RWPE2 (cell line): ENCODE measurements at regions not wholly inside any gene's neighbourhood (a gene's known extent, or its start where the extent isn't known, plus 50 kb on each side); places are given as distances from the start of the nearest gene placed in this dataset.

Experiments used
- ATAC-seq: fragments of 200-7000 bp; cut with Tn5 transposase; 3 replicates; pipeline ENCODE4 v1.9.1; 2021; ENCODE audit warnings: low read depth
- DNase-seq: peaks from one replicate; pipeline ENCODE4 v3.0.0-alpha.2; 2020; ENCODE audit warnings: low spot score
- H3K27ac ChIP-seq: fragments of 450-650 bp; 2 replicates; pipeline ENCODE4 v1.5.1; 2017; ENCODE audit warnings: mild to moderate bottlenecking; ENCODE audit not compliant: poor library complexity, severe bottlenecking
- H3K27me3 ChIP-seq: fragments of 250-450 bp; sonication (Bioruptor Pico); 2 replicates; pipeline ENCODE4 v1.5.1; 2021; ENCODE audit warnings: mild to moderate bottlenecking, moderate library complexity; ENCODE audit not compliant: insufficient read depth, poor library complexity, severe bottlenecking
- H3K36me3 ChIP-seq: fragments of 250-450 bp; sonication (Bioruptor Pico); 2 replicates; pipeline ENCODE4 v1.5.1; 2020; ENCODE audit warnings: low read depth, mild to moderate bottlenecking, moderate library complexity
- H3K4me1 ChIP-seq: fragments of 250-450 bp; sonication (Bioruptor Pico); 2 replicates; pipeline ENCODE4 v1.5.1; 2021; ENCODE audit warnings: mild to moderate bottlenecking, moderate library complexity; ENCODE audit not compliant: insufficient read depth, poor library complexity, severe bottlenecking
- H3K4me3 ChIP-seq: fragments of 250-450 bp; sonication (Bioruptor Pico); 2 replicates; pipeline ENCODE4 v1.5.1; 2021; ENCODE audit warnings: mild to moderate bottlenecking, moderate library complexity; ENCODE audit not compliant: severe bottlenecking
- H3K9me3 ChIP-seq: fragments of 250-450 bp; sonication (Bioruptor Pico); 2 replicates; pipeline ENCODE4 v1.5.1; 2021; ENCODE audit warnings: mild to moderate bottlenecking, moderate library complexity; ENCODE audit not compliant: severe bottlenecking
- CTCF ChIP-seq: fragments of 450-650 bp; IDR thresholded peaks from one replicate; pipeline ENCODE4 v1.5.1; 2017; ENCODE audit warnings: mild to moderate bottlenecking, moderate library complexity; ENCODE audit not compliant: poor library complexity, severe bottlenecking

- Histone ChIP-seq H3K27me3 (no peaks in the 10 kb centered on the region), H3K4me1 (no peaks in the 10 kb centered on the region), H3K9me3 (no peaks in the 10 kb centered on the region), H3K4me3 (no peak overlapping the region), H3K27ac (no peak overlapping the region), H3K36me3 (no peaks in the 10 kb centered on the region)
- DNase-seq = no peak
- ATAC-seq = no peak
- no peak for TF ChIP-seq CTCF
These were observed 450.5 kb upstream of the KCNMB2 start for GRCh38 chr3:178085817-178086123.

- no peaks in the 10 kb centered on the region for H3K9me3 ChIP-seq
- DNase-seq (no peak), ATAC-seq (no peak)
- H3K27me3 ChIP-seq = no peaks in the 10 kb centered on the region
- no peak for TF ChIP-seq CTCF
- no peaks in the 10 kb centered on the region for H3K36me3 ChIP-seq
- no peak overlapping the region for H3K4me3 ChIP-seq
- no peaks in the 10 kb centered on the region for H3K4me1 ChIP-seq
- no peak overlapping the region for H3K27ac ChIP-seq
These were observed 450.0 kb upstream of the KCNMB2 start for GRCh38 chr3:178086144-178086825.

- no peaks in the 10 kb centered on the region for H3K36me3 ChIP-seq
- H3K4me1 ChIP-seq = no peaks in the 10 kb centered on the region
- H3K4me3 ChIP-seq = no peak overlapping the region
- TF ChIP-seq CTCF = no peak
- no peaks in the 10 kb centered on the region for H3K9me3 ChIP-seq
- no peak for ATAC-seq
- no peak for DNase-seq
- no peak overlapping the region for H3K27ac ChIP-seq
- no peaks in the 10 kb centered on the region for H3K27me3 ChIP-seq
These were observed 448.9 kb upstream of the KCNMB2 start for GRCh38 chr3:178087376-178087775.

GRCh38 chr3:178088963-178089362, 447.3 kb upstream of the KCNMB2 start:
- H3K27me3 ChIP-seq = no peaks in the 10 kb centered on the region
- H3K27ac ChIP-seq = no peak overlapping the region
- DNase-seq = no peak
- H3K9me3 ChIP-seq = no peaks in the 10 kb centered on the region
- no peaks in the 10 kb centered on the region for H3K36me3 ChIP-seq
- no peak for ATAC-seq
- TF ChIP-seq CTCF = no peak
- no peaks in the 10 kb centered on the region for H3K4me1 ChIP-seq
- no peak overlapping the region for H3K4me3 ChIP-seq

- no peaks in the 10 kb centered on the region for H3K9me3 ChIP-seq
- DNase-seq (no peak), ATAC-seq (no peak)
- no peaks in the 10 kb centered on the region for H3K27me3 ChIP-seq
- H3K36me3 ChIP-seq = no peaks in the 10 kb centered on the region
- no peaks in the 10 kb centered on the region for H3K4me1 ChIP-seq
- no peak overlapping the region for H3K27ac ChIP-seq
- no peak for TF ChIP-seq CTCF
- no peak overlapping the region for H3K4me3 ChIP-seq
These were observed 445.3 kb upstream of the KCNMB2 start for GRCh38 chr3:178090899-178091298.
